Non-pigmented ciliary epithelial cell (primary cell): ENCODE measurements at regions not wholly inside any gene's neighbourhood (a gene's known extent, or its start where the extent isn't known, plus 50 kb on each side); places are given as distances from the start of the nearest gene placed in this dataset.

ENCODE experiments used
- DNase-seq: peaks from one replicate; pipeline ENCODE4 v3.0.0-alpha.2; 2010; ENCODE audit warnings: low read depth

GRCh38 chrX:97666890-97667289, 783.2 kb downstream of the RPA4 start:
- no peak for DNase-seq

- DNase-seq: no peak
Observed at GRCh38 chrX:97668126-97668525, 784.4 kb downstream of the RPA4 start.

- DNase-seq: no peak
Observed at GRCh38 chrX:97672138-97672537, 788.4 kb downstream of the RPA4 start.

- no peak for DNase-seq
Observed at GRCh38 chrX:97672608-97673007, 788.9 kb downstream of the RPA4 start.

- no peak for DNase-seq
Observed at GRCh38 chrX:97673135-97673534, 789.4 kb downstream of the RPA4 start.

GRCh38 chrX:97682991-97683840, 799.5 kb downstream of the RPA4 start:
- DNase-seq: no peak

GRCh38 chrX:97685753-97686152, 802.0 kb downstream of the RPA4 start:
- DNase-seq: no peak

- no peak for DNase-seq
Observed at GRCh38 chrX:97691901-97692455, 808.3 kb downstream of the RPA4 start.

GRCh38 chrX:97692575-97692974, 808.9 kb downstream of the RPA4 start:
- no peak for DNase-seq

GRCh38 chrX:97700547-97700946, 816.8 kb downstream of the RPA4 start:
- no peak for DNase-seq

- DNase-seq: no peak
Observed at GRCh38 chrX:97704474-97704873, 820.8 kb downstream of the RPA4 start.

- DNase-seq: no peak
Observed at GRCh38 chrX:97704881-97705280, 821.2 kb downstream of the RPA4 start.

GRCh38 chrX:97705936-97706335, 822.2 kb downstream of the RPA4 start:
- DNase-seq: no peak

- DNase-seq: no peak
Observed at GRCh38 chrX:97714072-97714471, 830.4 kb downstream of the RPA4 start.

GRCh38 chrX:97728215-97728614, 844.5 kb downstream of the RPA4 start:
- no peak for DNase-seq

- no peak for DNase-seq
Observed at GRCh38 chrX:97740044-97740443, 856.3 kb downstream of the RPA4 start.

- DNase-seq: no peak
Observed at GRCh38 chrX:97740886-97741285, 857.2 kb downstream of the RPA4 start.

GRCh38 chrX:97743014-97743413, 859.3 kb downstream of the RPA4 start:
- no peak for DNase-seq

- DNase-seq: no peak
Observed at GRCh38 chrX:97747346-97747745, 863.6 kb downstream of the RPA4 start.

GRCh38 chrX:97751016-97751415, 867.3 kb downstream of the RPA4 start:
- DNase-seq: no peak

- DNase-seq: no peak
Observed at GRCh38 chrX:97751735-97752134, 868.0 kb downstream of the RPA4 start.

- no peak for DNase-seq
Observed at GRCh38 chrX:97756879-97757278, 873.2 kb downstream of the RPA4 start.

- DNase-seq: no peak
Observed at GRCh38 chrX:97763391-97763790, 879.7 kb downstream of the RPA4 start.

GRCh38 chrX:97763981-97764380, 880.3 kb downstream of the RPA4 start:
- no peak for DNase-seq
